GM21723 (cell line): ENCODE measurements at regions not wholly inside any gene's neighbourhood (a gene's known extent, or its start where the extent isn't known, plus 50 kb on each side); places are given as distances from the start of the nearest gene placed in this dataset.

ENCODE experiments used
- ATAC-seq: cut with Tn5 transposase; IDR thresholded peaks from one replicate; pipeline ENCODE4 v1.9.1; 2021; ENCODE audit warnings: mild to moderate bottlenecking, moderate library complexity; ENCODE audit not compliant: unreplicated experiment

- no peak for ATAC-seq
Measured at GRCh38 chr6:152904678-152905077, 78.2 kb downstream of the FBXO5 start.

GRCh38 chr6:152905551-152906299 lies 77.1 kb downstream of the FBXO5 start:
- ATAC-seq = no peak

DNA sequence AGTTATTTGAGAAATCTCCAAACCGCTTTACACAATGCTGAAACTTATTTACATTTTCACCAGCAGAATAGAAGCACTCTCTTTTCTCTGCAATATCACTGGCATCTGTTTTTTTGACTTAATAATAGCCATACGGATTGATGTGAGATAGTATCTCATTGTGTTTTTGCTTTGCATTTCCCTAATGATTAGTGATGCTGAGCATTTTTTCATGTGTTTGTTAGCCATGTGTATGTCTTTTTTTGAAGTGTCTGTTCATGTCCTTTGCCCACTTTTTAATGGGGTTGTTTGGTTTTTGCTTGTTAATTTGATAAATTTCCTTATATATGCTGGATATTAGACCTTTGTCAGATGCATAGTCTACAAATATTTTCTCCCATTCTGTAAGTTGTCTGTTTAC lies 73.6 kb downstream of the FBXO5 start:
- ATAC-seq = no peak

DNA sequence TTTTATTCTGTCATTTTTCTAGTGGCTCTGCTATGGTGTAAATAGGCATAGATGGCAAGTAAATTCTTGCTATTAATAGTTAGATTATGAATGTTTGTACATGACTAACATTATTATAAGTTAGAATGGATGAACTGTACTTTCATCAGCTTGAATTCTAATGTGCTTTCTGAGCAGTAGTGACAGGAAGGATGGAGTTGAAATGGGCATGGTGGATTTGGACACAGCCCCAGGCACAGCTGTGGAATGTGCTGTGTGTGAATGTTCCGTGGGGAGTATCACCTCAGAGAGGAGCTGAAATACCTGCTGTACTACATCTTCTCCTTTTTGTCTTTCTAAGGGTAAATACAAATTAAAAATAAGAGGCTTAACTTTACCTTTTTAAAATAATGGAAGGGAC lies 66.8 kb downstream of the FBXO5 start:
- ATAC-seq = no peak

- ATAC-seq = no peak
Measured at GRCh38 chr6:152918991-152919390, 63.9 kb downstream of the FBXO5 start.

DNA sequence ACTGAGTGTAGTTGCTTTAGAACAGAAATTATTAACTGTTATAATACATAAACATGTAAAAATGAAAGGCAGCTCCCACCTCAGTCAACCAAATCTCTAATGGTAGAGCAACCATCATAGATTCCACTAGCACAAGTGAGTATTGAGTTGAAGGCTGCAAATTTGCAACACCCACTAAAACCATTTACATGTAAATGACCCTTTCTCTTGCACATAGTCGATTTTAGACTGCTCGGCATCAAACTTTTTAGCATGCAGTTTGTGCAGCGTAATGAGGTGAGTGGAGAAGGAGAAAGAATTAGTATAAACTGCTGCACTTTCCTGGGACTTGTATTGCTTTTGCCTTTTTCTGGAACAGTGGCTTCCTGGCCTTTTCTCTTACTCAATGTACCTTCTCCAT lies 62.8 kb downstream of the FBXO5 start:
- no peak for ATAC-seq
